CD14-positive monocyte (primary cell): ENCODE measurements at regions not wholly inside any gene's neighbourhood (a gene's known extent, or its start where the extent isn't known, plus 50 kb on each side); places are given as distances from the start of the nearest gene placed in this dataset.

ENCODE experiments used
- DNase-seq, 3 donors: peaks; one replicate each; pipeline ENCODE4 v3.0.0-alpha.2; 2011 to 2022
- H2AFZ ChIP-seq: 2 replicates; pipeline ENCODE4 v1.6.0; 2012; ENCODE audit warnings: mild to moderate bottlenecking, low read depth, low read length, inconsistent platforms; ENCODE audit not compliant: insufficient read depth, poor library complexity, severe bottlenecking
- H3K27ac ChIP-seq, 2 donors: 1 replicate in 1 of 2; 2 replicates in 1 of 2; pipeline ENCODE4 v1.5.1; 2012 to 2013; ENCODE audit warnings: low read length in 2 of 2, control low read depth in 1 of 2, inconsistent platforms in 1 of 2, low read depth in 1 of 2, mild to moderate bottlenecking in 1 of 2
- H3K27me3 ChIP-seq, 2 donors: one replicate each; pipeline versions ENCODE4 v1.6.0 to v1.6.1; 2011 to 2013; ENCODE audit warnings: low read length in 2 of 2; ENCODE audit not compliant: control insufficient read depth in 2 of 2, insufficient read depth in 2 of 2
- H3K36me3 ChIP-seq, 2 donors: replicated peaks in 1 of 2; 1 replicate in 1 of 2; 2 replicates in 1 of 2; pipeline versions ENCODE4 v1.5.1 to v1.6.1; 2012 to 2013; ENCODE audit warnings: low read length in 2 of 2, control low read depth in 1 of 2, inconsistent platforms in 1 of 2, mild to moderate bottlenecking in 1 of 2; ENCODE audit not compliant: insufficient read depth in 2 of 2, control insufficient read depth in 1 of 2
- H3K4me1 ChIP-seq, 2 donors: 1 replicate in 1 of 2; 2 replicates in 1 of 2; pipeline versions ENCODE4 v1.5.1 to v1.6.1; 2012 to 2013; ENCODE audit warnings: low read length in 2 of 2, control low read depth in 1 of 2, inconsistent platforms in 1 of 2, mild to moderate bottlenecking in 1 of 2, moderate library complexity in 1 of 2; ENCODE audit not compliant: insufficient read depth in 2 of 2, control insufficient read depth in 1 of 2
- H3K4me2 ChIP-seq: replicated peaks from 2 replicates; pipeline ENCODE3; 2012; ENCODE audit warnings: low read length, moderate library complexity, mild to moderate bottlenecking; ENCODE audit not compliant: poor library complexity, severe bottlenecking; ENCODE audit errors: extremely low read depth
- H3K4me3 ChIP-seq, 3 experiments: fragments of 200-600 bp in 1 of 3; sonication (generic) in 1 of 3; replicated peaks in 1 of 3; 1 replicate in 2 of 3; 2 replicates in 1 of 3; pipeline ENCODE4 v1.5.1; 2011 to 2013; ENCODE audit warnings: low read length in 3 of 3, mild to moderate bottlenecking in 3 of 3, control low read depth in 2 of 3, low read depth in 2 of 3, inconsistent platforms in 1 of 3, moderate library complexity in 1 of 3
- H3K79me2 ChIP-seq: 2 replicates; pipeline ENCODE4 v1.6.0; 2012; ENCODE audit warnings: mild to moderate bottlenecking, control low read depth, inconsistent platforms, low read length, moderate library complexity; ENCODE audit not compliant: insufficient read depth
- H3K9ac ChIP-seq: 2 replicates; pipeline ENCODE4 v1.6.0; 2017; ENCODE audit warnings: low read length, mild to moderate bottlenecking; ENCODE audit not compliant: insufficient read depth, poor library complexity, severe bottlenecking
- H3K9me3 ChIP-seq, 2 donors: replicated peaks in 1 of 2; 1 replicate in 1 of 2; 2 replicates in 1 of 2; pipeline versions ENCODE4 v1.5.1 to v1.6.1; 2012 to 2013; ENCODE audit warnings: low read length in 2 of 2, control low read depth in 1 of 2; ENCODE audit not compliant: control insufficient read depth in 1 of 2, insufficient read depth in 1 of 2
- H4K20me1 ChIP-seq: 2 replicates; pipeline ENCODE4 v1.6.0; 2012; ENCODE audit warnings: mild to moderate bottlenecking, low read length, control low read depth, moderate library complexity; ENCODE audit not compliant: insufficient read depth
- H3K27ac Mint-ChIP-seq, 7 donors: one replicate each; pipeline ENCODE4 v1.8.0; 2020; ENCODE audit warnings: mild to moderate bottlenecking in 7 of 7, mixed read lengths in 7 of 7, moderate library complexity in 6 of 7, inconsistent platforms in 2 of 7
- H3K27me3 Mint-ChIP-seq, 3 donors: one replicate each; pipeline ENCODE4 v1.8.0; 2021 to 2022; ENCODE audit warnings: low read depth in 3 of 3, mild to moderate bottlenecking in 3 of 3, mixed read lengths in 3 of 3, moderate library complexity in 3 of 3, inconsistent platforms in 1 of 3
- H3K36me3 Mint-ChIP-seq, 2 donors: one replicate each; pipeline ENCODE4 v1.8.0; 2020; ENCODE audit warnings: mixed read lengths in 2 of 2, inconsistent platforms in 1 of 2, mild to moderate bottlenecking in 1 of 2
- H3K4me1 Mint-ChIP-seq: one replicate; pipeline ENCODE4 v1.8.0; 2020; ENCODE audit warnings: mild to moderate bottlenecking, mixed read lengths
- H3K4me3 Mint-ChIP-seq, 2 donors: one replicate each; pipeline ENCODE4 v1.8.0; 2020; ENCODE audit warnings: mild to moderate bottlenecking in 2 of 2, mixed read lengths in 2 of 2, moderate library complexity in 1 of 2
- H3K9me3 Mint-ChIP-seq, 7 donors: one replicate each; pipeline ENCODE4 v1.8.0; 2020 to 2022; ENCODE audit warnings: mixed read lengths in 7 of 7, mild to moderate bottlenecking in 6 of 7, moderate library complexity in 6 of 7, inconsistent platforms in 2 of 7
- CTCF ChIP-seq: fragments of 200-600 bp; IDR thresholded peaks from one replicate; pipeline ENCODE4 v1.8.0; 2022; ENCODE audit warnings: antibody characterized with exemption, mild to moderate bottlenecking
- WGBS: methylation state at CpG from one replicate; pipeline ENCODE4 v1.1.5; 2013; ENCODE audit warnings: missing lambda C conversion rate; ENCODE audit not compliant: insufficient coverage; 5-methylcytosine and 5-hydroxymethylcytosine counted together
- intact Hi-C, 2 donors: fragments of 100-400 bp; cut with micrococcal nuclease; formaldehyde crosslinking; loops; one replicate each; pipeline versions ENCODE4 v1.15.0 to v1.15.1; 2023

DNA sequence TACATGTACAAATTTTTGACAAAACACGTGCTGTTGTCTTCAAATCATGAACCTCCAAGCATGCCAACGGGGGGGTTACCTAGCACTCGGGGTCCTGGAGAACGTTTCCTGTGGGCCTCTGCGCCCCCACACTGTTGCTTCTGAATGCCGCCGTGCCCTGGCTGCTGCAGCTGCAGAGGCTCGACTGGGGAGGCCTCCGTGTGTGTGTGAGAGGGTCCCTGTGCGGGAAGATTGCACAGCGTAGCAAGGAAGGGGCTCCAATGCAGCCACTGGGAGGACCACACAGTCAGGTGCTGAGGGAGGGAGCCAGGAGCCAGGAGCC is 1322.2 kb downstream of the TBC1D22A start:
- no peak overlapping the region for H3K27ac Mint-ChIP-seq
- peaks cover 10 to 21% (median 18%) of the 10 kb centered on the region in 3 donors for H3K27me3 Mint-ChIP-seq
- no peak for DNase-seq
- Histone ChIP-seq H3K36me3 (no peaks in the 10 kb centered on the region), H3K4me2 (no peak overlapping the region), H3K79me2 (no peaks in the 10 kb centered on the region), H3K4me3 (no peak overlapping the region), H3K27me3 (peaks cover 0 to 4% of the 10 kb centered on the region in 2 donors), H3K9ac (no peak overlapping the region), H2AFZ (no peak overlapping the region), H3K9me3 (no peaks in the 10 kb centered on the region), H3K27ac (no peak overlapping the region), H3K4me1 (no peaks in the 10 kb centered on the region), H4K20me1 (no peaks in the 10 kb centered on the region)
- no peaks in the 10 kb centered on the region for H3K36me3 Mint-ChIP-seq
- H3K9me3 Mint-ChIP-seq: peaks cover 0 to 2% (median 0%) of the 10 kb centered on the region in 7 donors
- peaks cover 11% of the 10 kb centered on the region for H3K4me1 Mint-ChIP-seq
- H3K4me3 Mint-ChIP-seq: peak overlapping the region in 1 of 2 donors; percentile 0
- intact Hi-C loops: no loop called here
- WGBS: 32% methylated on average over 11 of the region's 11 CpGs
- no peak for TF ChIP-seq CTCF

DNA sequence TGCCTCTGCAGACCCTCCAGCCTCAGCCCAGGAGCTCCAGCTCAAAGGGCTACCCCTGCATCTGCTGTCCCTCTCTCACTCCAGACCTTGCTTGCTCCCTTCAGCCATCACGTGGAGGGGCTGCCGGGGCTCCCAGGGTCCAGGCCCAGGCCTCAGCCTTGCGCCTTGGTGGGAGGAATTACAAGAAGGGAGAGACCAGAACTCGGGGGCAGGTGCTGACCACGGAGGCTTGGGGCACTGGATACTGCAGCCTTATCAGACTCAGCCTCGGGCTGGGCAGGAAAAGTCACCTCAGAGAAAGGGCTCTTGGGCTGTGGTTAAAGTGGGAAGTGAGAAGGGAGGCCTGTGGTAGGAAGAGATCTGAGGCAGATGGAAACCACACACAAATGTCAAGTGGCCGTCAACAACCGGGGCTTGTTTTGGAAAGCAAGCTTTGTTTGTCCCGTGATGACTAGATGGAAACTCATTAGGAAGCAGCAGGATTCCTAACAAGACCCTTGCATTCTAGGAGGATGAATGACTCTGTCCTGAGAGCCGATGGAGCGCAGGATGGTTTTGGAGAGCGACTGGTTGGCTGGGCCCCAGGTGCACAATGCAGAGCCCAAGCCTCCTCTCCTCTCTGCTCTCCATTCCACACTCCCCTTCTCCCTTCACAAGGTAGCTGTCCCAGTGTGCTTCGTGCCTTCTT is 1321.7 kb downstream of the TBC1D22A start:
- intact Hi-C loops: no loop called here
- Histone ChIP-seq H3K4me2 (no peak overlapping the region), H3K79me2 (no peaks in the 10 kb centered on the region), H3K4me3 (no peak overlapping the region), H4K20me1 (no peaks in the 10 kb centered on the region), H3K9ac (no peak overlapping the region), H3K27ac (no peak overlapping the region), H2AFZ (no peak overlapping the region), H3K27me3 (peaks cover 0 to 3% of the 10 kb centered on the region in 2 donors), H3K4me1 (no peaks in the 10 kb centered on the region), H3K36me3 (no peaks in the 10 kb centered on the region), H3K9me3 (no peaks in the 10 kb centered on the region)
- DNase-seq: no peak
- no peaks in the 10 kb centered on the region for H3K36me3 Mint-ChIP-seq
- peaks cover 0 to 2% (median 0%) of the 10 kb centered on the region in 7 donors for H3K9me3 Mint-ChIP-seq
- peaks cover 10% of the 10 kb centered on the region for H3K4me1 Mint-ChIP-seq
- H3K27ac Mint-ChIP-seq: no peak overlapping the region
- no peak for TF ChIP-seq CTCF
- H3K4me3 Mint-ChIP-seq: peak overlapping the region in 1 of 2 donors; percentile 2
- WGBS: 0% methylated on average over 13 of the region's 13 CpGs
- H3K27me3 Mint-ChIP-seq: peaks cover 10 to 19% (median 16%) of the 10 kb centered on the region in 3 donors
